Limb (tissue), 2 donors: ENCODE measurements at regions not wholly inside any gene's neighbourhood (a gene's known extent, or its start where the extent isn't known, plus 50 kb on each side); places are given as distances from the start of the nearest gene placed in this dataset.

ENCODE experiments used
- DNase-seq, 2 donors: peaks; one replicate each; pipeline ENCODE4 v3.0.0-alpha.2; 2016; ENCODE audit errors: extremely low spot score in 2 of 2

DNA sequence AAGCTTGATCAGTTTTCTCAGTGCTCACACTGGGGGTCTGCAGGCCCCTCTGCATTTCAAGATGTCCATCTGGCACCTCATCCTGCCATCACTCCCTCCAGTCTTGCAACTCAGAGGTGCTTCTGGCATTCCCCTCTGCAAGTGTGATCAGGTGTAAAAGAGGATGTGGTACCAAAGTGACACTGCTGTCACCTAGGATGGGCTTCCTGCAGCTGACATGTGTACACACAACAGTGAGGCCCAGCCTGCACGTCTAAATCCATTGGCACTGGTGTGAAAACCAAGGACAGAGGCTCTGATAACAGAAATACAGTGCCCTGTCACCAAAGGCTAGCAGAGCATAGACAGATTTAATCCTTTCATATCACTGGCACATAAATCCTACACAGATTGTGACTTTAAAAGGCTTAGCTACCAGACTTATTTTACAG is 162.5 kb upstream of the CELF2 start:
- no peak for DNase-seq

DNA sequence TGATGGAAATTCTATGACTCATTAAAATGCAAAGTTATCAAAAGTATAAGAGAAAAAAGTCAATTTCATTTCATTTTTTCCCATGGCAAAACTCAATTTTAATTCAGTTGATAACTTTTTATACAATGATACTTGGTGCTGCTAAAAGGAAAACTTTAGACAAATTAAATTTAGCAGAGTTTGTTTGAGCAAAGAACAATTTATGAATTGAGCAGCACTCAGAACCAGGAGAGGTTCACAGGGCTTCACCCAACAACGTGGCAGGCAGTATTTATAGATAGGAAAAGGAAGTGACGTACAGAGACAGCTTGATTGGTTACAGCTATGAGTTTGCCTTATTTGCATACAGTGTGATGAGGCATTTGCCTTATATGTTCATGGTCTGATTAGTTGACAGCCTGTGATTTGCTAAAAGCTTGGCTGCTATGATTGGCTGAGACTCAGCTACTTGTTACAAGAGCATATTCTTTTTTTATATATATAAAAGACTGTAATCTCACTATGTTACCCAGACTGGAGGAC is 157.2 kb upstream of the CELF2 start:
- no peak for DNase-seq

DNA sequence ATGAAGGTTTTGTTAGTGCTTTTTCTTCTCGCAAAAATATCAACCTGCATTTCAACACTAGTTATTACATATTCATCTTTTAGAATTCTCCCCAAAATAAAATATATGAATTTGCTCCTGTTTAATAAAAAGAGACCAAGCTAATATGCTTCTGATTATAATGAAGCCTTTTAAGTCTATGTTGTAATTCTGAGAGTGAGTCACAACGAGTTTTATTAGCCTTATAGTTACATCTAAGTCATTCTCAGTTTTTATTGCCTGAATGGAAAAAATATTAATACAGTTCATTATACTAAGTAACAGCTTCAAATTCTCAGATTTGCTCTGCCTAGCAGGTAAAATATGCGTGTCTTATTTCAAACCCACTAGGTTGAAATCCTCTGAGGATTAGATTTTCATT is 152.4 kb upstream of the CELF2 start:
- no peak for DNase-seq

DNA sequence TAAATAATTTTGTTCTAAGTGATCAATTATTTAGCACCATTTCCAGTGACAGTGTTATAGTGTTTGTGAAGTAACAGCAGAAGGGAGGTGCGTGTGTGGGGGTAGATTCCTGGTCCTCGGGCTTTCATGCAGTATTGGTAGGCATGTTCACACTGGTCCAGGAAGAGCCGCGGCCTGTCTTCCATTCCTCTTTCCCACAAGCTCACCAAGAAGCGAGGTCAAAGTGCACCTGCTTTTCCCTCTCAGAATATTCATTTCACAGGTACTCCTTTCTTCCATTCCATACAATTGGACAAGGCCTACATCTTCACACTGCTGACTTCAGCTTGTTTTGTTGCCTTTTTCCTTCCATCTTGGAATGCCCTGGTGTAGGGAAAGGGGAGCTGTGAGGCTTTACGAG is 151.8 kb upstream of the CELF2 start:
- DNase-seq: no peak

- no peak for DNase-seq
These were observed 148.1 kb upstream of the CELF2 start for GRCh38 chr10:10869592-10869991.

DNA sequence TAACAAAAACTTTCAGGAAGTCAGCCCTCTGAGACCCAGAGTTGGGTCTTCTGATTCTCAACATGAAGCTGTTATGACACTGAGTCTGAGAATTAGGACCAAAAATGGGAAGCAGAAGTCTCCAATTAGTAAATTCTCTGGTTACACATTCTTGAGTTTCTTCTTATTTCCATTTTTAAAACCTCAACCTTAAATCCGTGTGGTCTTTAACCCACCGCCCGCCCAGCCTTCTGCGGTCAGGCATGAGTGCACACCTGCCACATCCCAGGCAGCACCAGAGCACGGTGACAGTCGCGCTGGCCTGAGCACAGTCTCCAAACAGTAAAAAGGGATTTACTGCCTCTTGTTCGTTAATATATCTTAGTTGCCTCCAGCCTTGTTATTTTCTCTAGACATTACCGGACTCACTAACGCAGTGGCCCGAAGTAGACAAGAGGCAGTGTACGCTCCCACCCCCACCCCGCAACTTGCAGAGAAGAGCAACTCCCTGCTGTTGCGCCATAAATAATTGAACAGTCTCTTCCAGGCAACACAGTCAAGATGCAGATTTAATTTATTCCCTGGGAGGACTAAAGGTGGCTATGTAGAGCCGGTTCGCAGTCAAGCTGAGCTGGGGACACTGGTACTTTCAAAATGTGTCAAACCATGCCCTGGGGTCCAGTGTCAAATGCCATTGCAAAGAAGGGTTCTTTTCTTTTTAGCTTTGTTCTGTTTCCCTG is 147.0 kb upstream of the CELF2 start:
- peak in 1 of 2 donors; percentile 51 for DNase-seq

GRCh38 chr10:10871352-10871751 is 146.3 kb upstream of the CELF2 start:
- DNase-seq: no peak

GRCh38 chr10:10872035-10872673 is 145.5 kb upstream of the CELF2 start:
- peak in 1 of 2 donors; percentile 82 for DNase-seq

GRCh38 chr10:10872764-10873163 is 144.9 kb upstream of the CELF2 start:
- no peak for DNase-seq

DNA sequence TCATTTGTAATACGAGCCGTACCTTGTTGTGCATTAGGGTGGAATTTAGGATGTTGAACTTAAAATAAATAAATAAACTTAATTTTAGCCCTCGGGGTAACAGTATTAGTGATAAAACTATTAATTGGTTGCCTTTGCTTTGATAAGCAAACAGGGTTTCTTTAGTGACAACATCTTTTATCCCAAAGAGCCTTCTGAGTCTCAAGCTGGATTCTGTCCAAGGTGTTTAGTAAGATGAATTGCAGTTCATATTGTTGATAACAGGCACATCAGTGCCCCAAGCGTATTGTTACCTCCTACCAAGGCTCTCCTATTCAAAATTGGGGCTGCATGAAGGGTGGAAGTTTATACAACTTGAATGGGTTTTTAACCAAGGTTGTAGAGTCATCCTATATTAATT is 144.4 kb upstream of the CELF2 start:
- no peak for DNase-seq

DNA sequence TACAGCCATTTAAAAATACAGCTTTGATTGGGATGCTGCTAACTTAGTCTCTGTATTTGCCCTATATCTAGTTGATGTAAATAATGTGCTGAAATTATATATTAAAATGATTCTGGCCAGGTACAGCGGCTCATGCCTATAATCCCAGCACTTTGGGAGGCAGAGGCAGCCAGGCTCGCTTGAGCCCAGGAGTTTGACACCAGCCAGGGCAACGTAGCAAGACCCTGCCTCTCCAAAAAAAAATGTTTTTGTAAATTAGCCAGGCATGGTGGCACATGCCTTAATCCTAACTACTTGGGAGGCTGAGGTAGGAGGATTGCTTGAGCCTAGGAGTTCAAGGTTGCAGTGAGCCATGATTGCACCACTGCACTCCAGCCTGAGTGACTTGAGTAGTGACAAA is 143.8 kb upstream of the CELF2 start:
- no peak for DNase-seq

DNA sequence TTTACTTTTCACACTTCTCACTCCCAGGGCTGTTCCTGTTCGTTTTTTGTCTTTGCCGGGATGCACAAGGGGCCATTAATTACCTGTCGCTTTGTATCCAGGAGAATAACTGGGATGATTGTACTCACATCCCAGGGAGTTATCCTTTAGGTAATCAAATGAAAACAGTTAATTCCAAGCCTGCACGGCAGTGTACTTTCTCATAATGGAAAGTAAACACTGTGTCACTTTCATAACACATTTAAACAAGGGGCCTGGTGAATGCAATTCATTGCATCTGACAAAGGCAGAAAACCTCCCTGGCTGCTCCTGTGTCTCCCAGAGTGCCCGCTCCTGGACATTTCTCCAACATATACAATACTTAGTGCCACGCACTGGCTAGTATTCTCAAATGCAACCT is 138.7 kb upstream of the CELF2 start:
- DNase-seq: no peak

- no peak for DNase-seq
These were observed 136.4 kb upstream of the CELF2 start for GRCh38 chr10:10881117-10881813.

DNA sequence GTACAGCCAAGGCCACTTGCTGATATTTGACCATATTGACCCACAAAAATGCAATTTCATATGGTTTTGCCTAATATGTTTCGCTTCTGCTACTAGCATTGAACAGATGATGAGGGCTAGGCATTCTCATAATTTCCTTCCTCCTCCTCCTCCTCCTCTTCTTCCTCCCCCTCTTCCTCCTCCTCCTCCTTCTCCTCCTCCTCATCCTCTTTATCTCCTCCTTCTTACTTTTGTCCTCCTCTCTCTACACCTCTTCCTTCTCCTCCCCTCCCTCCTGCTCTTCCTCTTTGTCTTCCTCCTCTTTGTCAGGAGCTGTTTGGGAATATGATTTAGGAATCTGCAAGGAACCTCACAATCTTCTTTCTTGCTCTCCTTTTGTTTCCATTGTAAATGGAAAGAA is 133.9 kb upstream of the CELF2 start:
- DNase-seq: no peak

- DNase-seq: no peak
These were observed 130.7 kb upstream of the CELF2 start for GRCh38 chr10:10886861-10887531.

- no peak for DNase-seq
These were observed 126.3 kb upstream of the CELF2 start for GRCh38 chr10:10891124-10892082.

- no peak for DNase-seq
These were observed 125.3 kb upstream of the CELF2 start for GRCh38 chr10:10892290-10892875.

- DNase-seq: no peak
These were observed 120.3 kb upstream of the CELF2 start for GRCh38 chr10:10897400-10897799.

DNA sequence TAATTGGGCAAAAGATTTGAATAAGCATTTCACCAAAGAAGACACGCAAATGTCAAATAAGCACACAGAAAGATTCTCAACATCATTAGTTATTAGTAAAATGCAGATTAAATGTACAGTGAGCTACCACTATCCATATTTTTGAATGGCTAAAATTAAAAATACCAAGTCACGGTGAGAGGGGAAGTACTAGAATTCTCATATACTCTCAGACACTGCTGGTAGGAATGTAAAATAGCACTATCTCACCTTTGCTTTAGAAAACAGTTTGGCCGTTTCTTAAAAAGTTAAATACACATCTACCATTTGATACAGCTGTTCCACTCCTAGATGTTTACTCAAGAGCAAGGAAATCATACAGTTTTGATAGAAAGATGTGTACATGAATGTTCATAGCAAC is 115.8 kb upstream of the CELF2 start:
- no peak for DNase-seq

GRCh38 chr10:10902951-10903350 is 114.7 kb upstream of the CELF2 start:
- no peak for DNase-seq
